ENCODE measurements at regions not wholly inside any gene's neighbourhood (a gene's known extent, or its start where the extent isn't known, plus 50 kb on each side); places are given as distances from the start of the nearest gene placed in this dataset.

GRCh38 chr5:60377826-60378225 is 322.1 kb downstream of the DEPDC1B start:
- WGBS (ENCODE audit: insufficient coverage) = no CpG with 5 or more reads among the region's 1 CpG
- no peak for DNase-seq

DNA sequence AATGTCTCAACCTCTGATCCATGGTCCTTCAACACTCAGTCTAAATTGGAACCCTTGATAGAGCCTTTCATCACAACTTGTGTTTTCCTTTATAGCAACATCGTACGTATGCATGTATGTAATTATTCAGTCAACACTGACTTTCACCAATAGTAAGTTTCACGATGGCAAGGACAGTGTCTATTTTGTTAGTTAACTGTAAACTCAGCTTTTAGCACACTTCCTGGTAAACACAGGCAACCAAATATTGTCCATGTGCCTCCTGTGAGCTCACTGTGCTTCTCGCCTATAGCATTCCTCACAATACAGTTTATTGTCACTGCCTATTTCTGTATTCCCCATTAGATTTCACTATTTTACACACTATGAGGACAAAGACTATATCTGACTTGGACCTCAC is 323.1 kb downstream of the DEPDC1B start:
- Mint-ChIP-seq H3K27ac (no peak overlapping the region), H3K36me3 (no peaks in the 10 kb centered on the region), H3K27me3 (peaks cover 0 to 5% of the 10 kb centered on the region in 2 donors), H3K4me1 (no peaks in the 10 kb centered on the region), H3K4me3 (no peak overlapping the region), H3K9me3 (peaks cover 0 to 6% (median 4%) of the 10 kb centered on the region in 3 donors)
- ChIA-PET CTCF (no interaction called here), POLR2A (no interaction called here)
- DNase-seq = no peak
- Histone ChIP-seq H3K4me3 (ENCODE audit: control insufficient read depth in 1 of 2, extremely low read depth in 1 of 2, low read length in 1 of 2) (no peak overlapping the region), H3K36me3 (ENCODE audit: control insufficient read depth in 2 of 2, extremely low read depth in 1 of 2, insufficient read depth in 1 of 2, low read length in 1 of 2) (no peaks in the 10 kb centered on the region), H3K9me3 (no peaks in the 10 kb centered on the region), H3K27me3 (replicated peaks in 1 of 2; ENCODE audit: control insufficient read depth in 2 of 2, extremely low read depth in 1 of 2, insufficient read depth in 2 of 2, low read length in 1 of 2) (no peaks in the 10 kb centered on the region), H3K27ac (ENCODE audit: low read length) (no peak overlapping the region), H3K4me1 (ENCODE audit: control insufficient read depth in 1 of 2, extremely low read depth in 1 of 2, insufficient read depth in 2 of 2, low read length in 2 of 2) (no peaks in the 10 kb centered on the region)
- ATAC-seq (replicated peaks in 1 of 4) = no peak
- WGBS (ENCODE audit: insufficient coverage) = 94% methylated on average over 4 of the region's 4 CpGs

More at GRCh38 chr5:60377826-60378225, 322.1 kb downstream of the DEPDC1B start:
- Histone ChIP-seq H3K36me3 (ENCODE audit: control insufficient read depth in 2 of 2, extremely low read depth in 1 of 2, insufficient read depth in 1 of 2, low read length in 1 of 2) (no peaks in the 10 kb centered on the region), H3K4me1 (ENCODE audit: control insufficient read depth in 1 of 2, extremely low read depth in 1 of 2, insufficient read depth in 2 of 2, low read length in 2 of 2) (no peaks in the 10 kb centered on the region), H3K4me3 (ENCODE audit: control insufficient read depth in 1 of 2, extremely low read depth in 1 of 2, low read length in 1 of 2) (no peak overlapping the region), H3K27me3 (replicated peaks in 1 of 2; ENCODE audit: control insufficient read depth in 2 of 2, extremely low read depth in 1 of 2, insufficient read depth in 2 of 2, low read length in 1 of 2) (no peaks in the 10 kb centered on the region), H3K9me3 (no peaks in the 10 kb centered on the region), H3K27ac (ENCODE audit: low read length) (no peak overlapping the region)
- Mint-ChIP-seq H3K9me3 (peaks cover 0 to 9% (median 4%) of the 10 kb centered on the region in 3 donors), H3K36me3 (no peaks in the 10 kb centered on the region), H3K4me1 (no peaks in the 10 kb centered on the region), H3K27me3 (peaks cover 0 to 5% of the 10 kb centered on the region in 2 donors), H3K4me3 (no peak overlapping the region), H3K27ac (no peak overlapping the region)
- no peak for ATAC-seq (replicated peaks in 1 of 4)
- ChIA-PET CTCF (no interaction called here), POLR2A (no interaction called here)

- no peak overlapping the region for H3K27ac Mint-ChIP-seq
- ChIA-PET CTCF (no interaction called here), POLR2A (no interaction called here)
- Histone ChIP-seq H3K4me1 (ENCODE audit: control insufficient read depth in 1 of 2, extremely low read depth in 1 of 2, insufficient read depth in 2 of 2, low read length in 2 of 2) (no peaks in the 10 kb centered on the region), H3K9me3 (no peaks in the 10 kb centered on the region), H3K36me3 (ENCODE audit: control insufficient read depth in 2 of 2, extremely low read depth in 1 of 2, insufficient read depth in 1 of 2, low read length in 1 of 2) (no peaks in the 10 kb centered on the region), H3K4me3 (ENCODE audit: control insufficient read depth in 1 of 2, extremely low read depth in 1 of 2, low read length in 1 of 2) (no peak overlapping the region), H3K27me3 (replicated peaks in 1 of 2; ENCODE audit: control insufficient read depth in 2 of 2, extremely low read depth in 1 of 2, insufficient read depth in 2 of 2, low read length in 1 of 2) (no peaks in the 10 kb centered on the region), H3K27ac (ENCODE audit: low read length) (no peak overlapping the region)
- peaks cover 0 to 6% (median 4%) of the 10 kb centered on the region in 3 donors for H3K9me3 Mint-ChIP-seq
- no peaks in the 10 kb centered on the region for H3K4me1 Mint-ChIP-seq
- 79% methylated on average over 4 of the region's 5 CpGs for WGBS (ENCODE audit: insufficient coverage)
- ATAC-seq (replicated peaks in 1 of 4) (no peak), DNase-seq (no peak)
- peaks cover 0 to 5% of the 10 kb centered on the region in 2 donors for H3K27me3 Mint-ChIP-seq
- H3K36me3 Mint-ChIP-seq = no peaks in the 10 kb centered on the region
- no peak overlapping the region for H3K4me3 Mint-ChIP-seq
Measured at GRCh38 chr5:60374409-60374808, 325.6 kb downstream of the DEPDC1B start.

GRCh38 chr5:60372786-60373185 is 327.2 kb downstream of the DEPDC1B start:
- Mint-ChIP-seq H3K27me3 (peaks cover 0 to 5% of the 10 kb centered on the region in 2 donors), H3K27ac (no peak overlapping the region), H3K4me3 (no peak overlapping the region), H3K36me3 (no peaks in the 10 kb centered on the region), H3K4me1 (no peaks in the 10 kb centered on the region), H3K9me3 (peaks cover 0 to 6% (median 4%) of the 10 kb centered on the region in 3 donors)
- DNase-seq = no peak
- 90% methylated on average over 2 of the region's 7 CpGs for WGBS (ENCODE audit: insufficient coverage)
- no peak overlapping the region for H3K4me3 ChIP-seq (ENCODE audit: control insufficient read depth in 1 of 2, extremely low read depth in 1 of 2, low read length in 1 of 2)
- H3K27ac ChIP-seq (ENCODE audit: low read length) = no peak overlapping the region
- POLR2A ChIA-PET = no interaction called here
- H3K36me3 ChIP-seq (ENCODE audit: control insufficient read depth in 2 of 2, extremely low read depth in 1 of 2, insufficient read depth in 1 of 2, low read length in 1 of 2) = no peaks in the 10 kb centered on the region
- H3K27me3 ChIP-seq (replicated peaks in 1 of 2; ENCODE audit: control insufficient read depth in 2 of 2, extremely low read depth in 1 of 2, insufficient read depth in 2 of 2, low read length in 1 of 2) = no peaks in the 10 kb centered on the region
- ATAC-seq (replicated peaks in 1 of 4) = no peak
- H3K4me1 ChIP-seq (ENCODE audit: control insufficient read depth in 1 of 2, extremely low read depth in 1 of 2, insufficient read depth in 2 of 2, low read length in 2 of 2) = no peaks in the 10 kb centered on the region
- CTCF ChIA-PET = no interaction called here
- H3K9me3 ChIP-seq = no peaks in the 10 kb centered on the region

- DNase-seq (no peak), ATAC-seq (replicated peaks in 1 of 4) (no peak)
- 80% methylated on average over 4 of the region's 7 CpGs for WGBS (ENCODE audit: insufficient coverage)
- no peaks in the 10 kb centered on the region for H3K9me3 ChIP-seq
- no peaks in the 10 kb centered on the region for H3K4me1 ChIP-seq (ENCODE audit: control insufficient read depth in 1 of 2, extremely low read depth in 1 of 2, insufficient read depth in 2 of 2, low read length in 2 of 2)
- H3K36me3 Mint-ChIP-seq = no peaks in the 10 kb centered on the region
- H3K4me3 Mint-ChIP-seq = no peak overlapping the region
- no peaks in the 10 kb centered on the region for H3K27me3 ChIP-seq (replicated peaks in 1 of 2; ENCODE audit: control insufficient read depth in 2 of 2, extremely low read depth in 1 of 2, insufficient read depth in 2 of 2, low read length in 1 of 2)
- H3K27ac Mint-ChIP-seq = no peak overlapping the region
- CTCF ChIA-PET = no interaction called here
- H3K9me3 Mint-ChIP-seq = peaks cover 0 to 2% (median 0%) of the 10 kb centered on the region in 3 donors
- no peaks in the 10 kb centered on the region for H3K27me3 Mint-ChIP-seq
- POLR2A ChIA-PET = no interaction called here
- H3K27ac ChIP-seq (ENCODE audit: low read length) = no peak overlapping the region
- no peaks in the 10 kb centered on the region for H3K36me3 ChIP-seq (ENCODE audit: control insufficient read depth in 2 of 2, extremely low read depth in 1 of 2, insufficient read depth in 1 of 2, low read length in 1 of 2)
- no peak overlapping the region for H3K4me3 ChIP-seq (ENCODE audit: control insufficient read depth in 1 of 2, extremely low read depth in 1 of 2, low read length in 1 of 2)
- no peaks in the 10 kb centered on the region for H3K4me1 Mint-ChIP-seq
Measured at GRCh38 chr5:60371065-60371464, 328.9 kb downstream of the DEPDC1B start.

DNA sequence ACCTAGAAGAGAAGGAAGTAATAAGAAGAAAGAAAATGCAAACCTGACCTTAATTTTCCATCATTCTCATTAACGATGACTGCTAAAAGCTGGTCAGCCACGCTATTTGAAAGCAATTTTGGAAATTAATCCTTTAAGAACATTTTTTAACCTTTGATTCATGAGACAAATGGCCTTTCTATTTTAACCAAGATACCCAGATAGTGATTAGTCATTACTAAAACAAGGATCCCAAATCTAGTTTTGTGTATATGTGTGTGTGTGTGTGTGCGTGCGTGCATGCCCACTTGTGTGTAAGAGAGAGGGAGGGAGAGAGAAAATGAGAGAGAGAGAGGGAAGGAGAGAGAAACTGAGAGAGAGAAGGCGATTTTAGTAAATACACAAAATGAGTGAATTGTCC is 329.5 kb downstream of the DEPDC1B start:
- Histone ChIP-seq H3K27ac (ENCODE audit: low read length) (no peak overlapping the region), H3K36me3 (ENCODE audit: control insufficient read depth in 2 of 2, extremely low read depth in 1 of 2, insufficient read depth in 1 of 2, low read length in 1 of 2) (no peaks in the 10 kb centered on the region), H3K9me3 (no peaks in the 10 kb centered on the region), H3K27me3 (replicated peaks in 1 of 2; ENCODE audit: control insufficient read depth in 2 of 2, extremely low read depth in 1 of 2, insufficient read depth in 2 of 2, low read length in 1 of 2) (no peaks in the 10 kb centered on the region), H3K4me3 (ENCODE audit: control insufficient read depth in 1 of 2, extremely low read depth in 1 of 2, low read length in 1 of 2) (no peak overlapping the region), H3K4me1 (ENCODE audit: control insufficient read depth in 1 of 2, extremely low read depth in 1 of 2, insufficient read depth in 2 of 2, low read length in 2 of 2) (no peaks in the 10 kb centered on the region)
- WGBS (ENCODE audit: insufficient coverage) = 90% methylated on average over 2 of the region's 5 CpGs
- H3K27ac Mint-ChIP-seq = no peak overlapping the region
- POLR2A ChIA-PET = no interaction called here
- H3K4me1 Mint-ChIP-seq = no peaks in the 10 kb centered on the region
- peaks cover 0 to 3% (median 0%) of the 10 kb centered on the region in 3 donors for H3K9me3 Mint-ChIP-seq
- DNase-seq (no peak), ATAC-seq (replicated peaks in 1 of 4) (no peak)
- H3K27me3 Mint-ChIP-seq = no peaks in the 10 kb centered on the region
- H3K36me3 Mint-ChIP-seq = no peaks in the 10 kb centered on the region
- CTCF ChIA-PET = no interaction called here
- no peak overlapping the region for H3K4me3 Mint-ChIP-seq

GRCh38 chr5:60369391-60369790 is 330.6 kb downstream of the DEPDC1B start:
- CTCF ChIA-PET = interaction anchor here in 1 of 2 donors (0.6 kb wide), 1 partner anchor 46 kb away, joined by 3 read pairs; no protein-coding TSS in a partner anchor

More at GRCh38 chr5:60369391-60369790, 330.6 kb downstream of the DEPDC1B start:
- ATAC-seq (replicated peaks in 1 of 4) (no peak), DNase-seq (no peak)
- H3K36me3 Mint-ChIP-seq = no peaks in the 10 kb centered on the region
- POLR2A ChIA-PET = no interaction called here
- H3K4me1 Mint-ChIP-seq = no peaks in the 10 kb centered on the region
- H3K27ac Mint-ChIP-seq = no peak overlapping the region
- H3K27me3 Mint-ChIP-seq = no peaks in the 10 kb centered on the region
- Histone ChIP-seq H3K36me3 (ENCODE audit: control insufficient read depth in 2 of 2, extremely low read depth in 1 of 2, insufficient read depth in 1 of 2, low read length in 1 of 2) (no peaks in the 10 kb centered on the region), H3K27ac (ENCODE audit: low read length) (no peak overlapping the region), H3K9me3 (no peaks in the 10 kb centered on the region), H3K27me3 (replicated peaks in 1 of 2; ENCODE audit: control insufficient read depth in 2 of 2, extremely low read depth in 1 of 2, insufficient read depth in 2 of 2, low read length in 1 of 2) (no peaks in the 10 kb centered on the region), H3K4me3 (ENCODE audit: control insufficient read depth in 1 of 2, extremely low read depth in 1 of 2, low read length in 1 of 2) (no peak overlapping the region), H3K4me1 (ENCODE audit: control insufficient read depth in 1 of 2, extremely low read depth in 1 of 2, insufficient read depth in 2 of 2, low read length in 2 of 2) (no peaks in the 10 kb centered on the region)
- H3K4me3 Mint-ChIP-seq = no peak overlapping the region
- WGBS (ENCODE audit: insufficient coverage) = 71% methylated on average over 1 of the region's 4 CpGs
- peaks cover 0 to 3% (median 0%) of the 10 kb centered on the region in 3 donors for H3K9me3 Mint-ChIP-seq
